Ovary (tissue), 3 donors: ENCODE measurements at regions not wholly inside any gene's neighbourhood (a gene's known extent, or its start where the extent isn't known, plus 50 kb on each side); places are given as distances from the start of the nearest gene placed in this dataset.

ENCODE experiments used
- EP300 ChIP-seq: sonication (generic); formaldehyde crosslinking; IDR thresholded peaks from one replicate; pipeline ENCODE4 v1.6.1; 2017; ENCODE audit warnings: antibody characterized with exemption
- POLR2A ChIP-seq: fragments of 450-650 bp; IDR thresholded peaks from one replicate; pipeline ENCODE4 v1.6.1; 2017; ENCODE audit warnings: antibody characterized with exemption, mild to moderate bottlenecking, moderate library complexity
- TF ChIP-seq, protein P1 (sequence below), 3 donors: fragments of 450-650 bp in 2 of 3; fragments of 200-600 bp in 1 of 3; IDR thresholded peaks; one replicate each; pipeline versions ENCODE4 v1.5.1 to v1.8.0; 2016 to 2022; ENCODE audit warnings: antibody characterized with exemption in 3 of 3, mild to moderate bottlenecking in 1 of 3
- donor health status: DM: no; HTN: no; CAD: no.

DNA sequence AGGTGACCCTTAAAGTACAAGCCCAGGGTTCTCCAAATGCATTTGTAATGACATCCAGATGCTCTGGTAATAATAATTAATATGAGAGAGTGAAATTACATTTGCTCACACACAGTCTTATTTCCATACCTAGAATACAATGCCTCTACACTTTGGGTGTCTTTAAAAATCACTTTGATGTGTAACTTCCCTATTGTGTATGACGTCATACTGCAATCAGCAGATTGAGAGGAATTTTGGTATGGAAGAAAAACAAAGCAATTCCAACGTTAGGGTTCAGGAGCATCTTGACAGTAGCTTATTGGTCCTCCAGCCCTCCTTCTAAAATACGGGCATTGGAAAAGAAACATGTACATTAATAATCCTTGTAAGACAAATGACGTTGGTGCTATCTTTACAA lies 670.6 kb upstream of the ZNF385D start:
- TF ChIP-seq, protein P1, sequence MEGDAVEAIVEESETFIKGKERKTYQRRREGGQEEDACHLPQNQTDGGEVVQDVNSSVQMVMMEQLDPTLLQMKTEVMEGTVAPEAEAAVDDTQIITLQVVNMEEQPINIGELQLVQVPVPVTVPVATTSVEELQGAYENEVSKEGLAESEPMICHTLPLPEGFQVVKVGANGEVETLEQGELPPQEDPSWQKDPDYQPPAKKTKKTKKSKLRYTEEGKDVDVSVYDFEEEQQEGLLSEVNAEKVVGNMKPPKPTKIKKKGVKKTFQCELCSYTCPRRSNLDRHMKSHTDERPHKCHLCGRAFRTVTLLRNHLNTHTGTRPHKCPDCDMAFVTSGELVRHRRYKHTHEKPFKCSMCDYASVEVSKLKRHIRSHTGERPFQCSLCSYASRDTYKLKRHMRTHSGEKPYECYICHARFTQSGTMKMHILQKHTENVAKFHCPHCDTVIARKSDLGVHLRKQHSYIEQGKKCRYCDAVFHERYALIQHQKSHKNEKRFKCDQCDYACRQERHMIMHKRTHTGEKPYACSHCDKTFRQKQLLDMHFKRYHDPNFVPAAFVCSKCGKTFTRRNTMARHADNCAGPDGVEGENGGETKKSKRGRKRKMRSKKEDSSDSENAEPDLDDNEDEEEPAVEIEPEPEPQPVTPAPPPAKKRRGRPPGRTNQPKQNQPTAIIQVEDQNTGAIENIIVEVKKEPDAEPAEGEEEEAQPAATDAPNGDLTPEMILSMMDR (IDR thresholded peaks at IDR 0.05): no peak
- TF ChIP-seq EP300 (no peak), POLR2A (no peak)
